ENCODE measurements at regions not wholly inside any gene's neighbourhood (a gene's known extent, or its start where the extent isn't known, plus 50 kb on each side); places are given as distances from the start of the nearest gene placed in this dataset.

GRCh38 chr5:74186356-74187315 lies 453.9 kb downstream of the ENC1 start:
- Histone ChIP-seq H3K4me1 (peaks cover 11% of the 10 kb centered on the region), H3K27ac (no peak overlapping the region), H3K4me3 (no peak overlapping the region), H3K9me3 (no peaks in the 10 kb centered on the region), H3K27me3 (no peaks in the 10 kb centered on the region), H3K36me3 (no peaks in the 10 kb centered on the region)
- TF ChIP-seq POLR2AphosphoS5 (IDR thresholded peaks at IDR 0.05), result no peak
- no peak for TF ChIP-seq CTCF (IDR thresholded peaks at IDR 0.05)
- no peak for TF ChIP-seq EP300 (IDR thresholded peaks at IDR 0.05)
- no peak for TF ChIP-seq POLR2A (IDR thresholded peaks at IDR 0.05)
- DNase-seq (ENCODE audit: low spot score in 2 of 2), result no peak
- 87% methylated on average over 6 of the region's 6 CpGs for WGBS

- H3K4me3 ChIP-seq, result no peak overlapping the region
- H3K27ac ChIP-seq, result no peak overlapping the region
- peaks cover 11% of the 10 kb centered on the region for H3K4me1 ChIP-seq
- no peaks in the 10 kb centered on the region for H3K27me3 ChIP-seq
- 67% methylated on average over 2 of the region's 2 CpGs for WGBS
- no peaks in the 10 kb centered on the region for H3K9me3 ChIP-seq
- H3K36me3 ChIP-seq, result no peaks in the 10 kb centered on the region
- no peak for DNase-seq (ENCODE audit: low spot score in 2 of 2)
- TF ChIP-seq CTCF (IDR thresholded peaks at IDR 0.05) (no peak), POLR2AphosphoS5 (IDR thresholded peaks at IDR 0.05) (no peak), POLR2A (IDR thresholded peaks at IDR 0.05) (no peak)
Observed at GRCh38 chr5:74185599-74185998, 454.9 kb downstream of the ENC1 start.

- no peak overlapping the region for H3K27ac ChIP-seq
- no peak for DNase-seq (ENCODE audit: low spot score in 2 of 2)
- H3K36me3 ChIP-seq, result no peaks in the 10 kb centered on the region
- no peak for TF ChIP-seq POLR2A (IDR thresholded peaks at IDR 0.05)
- no peak for TF ChIP-seq POLR2AphosphoS5 (IDR thresholded peaks at IDR 0.05)
- TF ChIP-seq EP300 (IDR thresholded peaks at IDR 0.05), result no peak
- no peak for TF ChIP-seq CTCF (IDR thresholded peaks at IDR 0.05)
- WGBS, result 50% methylated on average over 1 of the region's 1 CpG
- peaks cover 11% of the 10 kb centered on the region for H3K4me1 ChIP-seq
- no peaks in the 10 kb centered on the region for H3K27me3 ChIP-seq
- no peaks in the 10 kb centered on the region for H3K9me3 ChIP-seq
- H3K4me3 ChIP-seq, result no peak overlapping the region
Observed at GRCh38 chr5:74184649-74185048, 455.9 kb downstream of the ENC1 start.

GRCh38 chr5:74183041-74183440 lies 457.5 kb downstream of the ENC1 start:
- Histone ChIP-seq H3K9me3 (no peaks in the 10 kb centered on the region), H3K27me3 (no peaks in the 10 kb centered on the region), H3K27ac (no peak overlapping the region), H3K4me3 (no peak overlapping the region), H3K4me1 (peaks cover 11% of the 10 kb centered on the region), H3K36me3 (no peaks in the 10 kb centered on the region)
- WGBS, result 44% methylated on average over 8 of the region's 8 CpGs
- TF ChIP-seq POLR2A (IDR thresholded peaks at IDR 0.05) (no peak), CTCF (IDR thresholded peaks at IDR 0.05) (no peak), POLR2AphosphoS5 (IDR thresholded peaks at IDR 0.05) (no peak), EP300 (IDR thresholded peaks at IDR 0.05) (no peak)
- DNase-seq (ENCODE audit: low spot score in 2 of 2), result no peak

GRCh38 chr5:74182603-74183002 lies 457.9 kb downstream of the ENC1 start:
- WGBS, result 52% methylated on average over 6 of the region's 6 CpGs

More at GRCh38 chr5:74182603-74183002, 457.9 kb downstream of the ENC1 start:
- Histone ChIP-seq H3K27me3 (no peaks in the 10 kb centered on the region), H3K36me3 (no peaks in the 10 kb centered on the region), H3K4me1 (peaks cover 11% of the 10 kb centered on the region), H3K4me3 (no peak overlapping the region), H3K9me3 (no peaks in the 10 kb centered on the region), H3K27ac (no peak overlapping the region)
- DNase-seq (ENCODE audit: low spot score in 2 of 2), result no peak
- TF ChIP-seq POLR2AphosphoS5 (IDR thresholded peaks at IDR 0.05), result no peak
- no peak for TF ChIP-seq CTCF (IDR thresholded peaks at IDR 0.05)
- no peak for TF ChIP-seq EP300 (IDR thresholded peaks at IDR 0.05)
- TF ChIP-seq POLR2A (IDR thresholded peaks at IDR 0.05), result no peak
